HG03378 (cell line): ENCODE measurements at regions not wholly inside any gene's neighbourhood (a gene's known extent, or its start where the extent isn't known, plus 50 kb on each side); places are given as distances from the start of the nearest gene placed in this dataset.

Experiments
- ATAC-seq: cut with Tn5 transposase; IDR thresholded peaks from one replicate; pipeline ENCODE4 v1.9.1; 2021; ENCODE audit warnings: mild to moderate bottlenecking, moderate library complexity; ENCODE audit not compliant: unreplicated experiment

- no peak for ATAC-seq
Observed at GRCh38 chr13:57784633-57785032, 153.1 kb downstream of the PCDH17 start.

- ATAC-seq = no peak
Observed at GRCh38 chr13:57787058-57787791, 155.7 kb downstream of the PCDH17 start.

- ATAC-seq = no peak
Observed at GRCh38 chr13:57799624-57800023, 168.1 kb downstream of the PCDH17 start.

- no peak for ATAC-seq
Observed at GRCh38 chr13:57813651-57814050, 182.1 kb downstream of the PCDH17 start.

GRCh38 chr13:57815600-57815999 is 184.1 kb downstream of the PCDH17 start:
- ATAC-seq = no peak

- no peak for ATAC-seq
Observed at GRCh38 chr13:57820924-57821323, 189.4 kb downstream of the PCDH17 start.

GRCh38 chr13:57823704-57824103 is 192.2 kb downstream of the PCDH17 start:
- no peak for ATAC-seq

GRCh38 chr13:57824121-57824520 is 192.6 kb downstream of the PCDH17 start:
- ATAC-seq = no peak

- ATAC-seq = no peak
Observed at GRCh38 chr13:57825066-57825465, 193.5 kb downstream of the PCDH17 start.

- ATAC-seq = no peak
Observed at GRCh38 chr13:57829496-57829895, 198.0 kb downstream of the PCDH17 start.

- no peak for ATAC-seq
Observed at GRCh38 chr13:57832187-57832586, 200.6 kb downstream of the PCDH17 start.

- ATAC-seq = no peak
Observed at GRCh38 chr13:57837801-57838200, 206.3 kb downstream of the PCDH17 start.

- ATAC-seq = no peak
Observed at GRCh38 chr13:57843521-57843920, 212.0 kb downstream of the PCDH17 start.

GRCh38 chr13:57846600-57847173 is 215.1 kb downstream of the PCDH17 start:
- ATAC-seq = no peak

- ATAC-seq = no peak
Observed at GRCh38 chr13:57857945-57858344, 226.4 kb downstream of the PCDH17 start.

- ATAC-seq = no peak
Observed at GRCh38 chr13:57858376-57858775, 226.8 kb downstream of the PCDH17 start.

- ATAC-seq = no peak
Observed at GRCh38 chr13:57862879-57863278, 231.3 kb downstream of the PCDH17 start.

- no peak for ATAC-seq
Observed at GRCh38 chr13:57865600-57866294, 234.2 kb downstream of the PCDH17 start.

GRCh38 chr13:57874530-57874929 is 243.0 kb downstream of the PCDH17 start:
- ATAC-seq = no peak

GRCh38 chr13:57877601-57878000 is 246.1 kb downstream of the PCDH17 start:
- ATAC-seq = no peak

- ATAC-seq = no peak
Observed at GRCh38 chr13:57878291-57878690, 246.7 kb downstream of the PCDH17 start.

- ATAC-seq = no peak
Observed at GRCh38 chr13:57897225-57897624, 265.7 kb downstream of the PCDH17 start.
